Spleen (tissue), 11 donors: ENCODE measurements at regions not wholly inside any gene's neighbourhood (a gene's known extent, or its start where the extent isn't known, plus 50 kb on each side); places are given as distances from the start of the nearest gene placed in this dataset.

Experiments
- DNase-seq: peaks from one replicate; pipeline ENCODE4 v3.0.0-alpha.2; 2020
- H3K27ac ChIP-seq, 8 donors: fragments of 200-600 bp; sonication (generic) in 7 of 8; 1 replicate in 4 of 8; 2 replicates in 4 of 8; pipeline versions ENCODE4 v1.5.0 to v1.8.0; 2016 to 2021; ENCODE audit warnings: inconsistent platforms in 4 of 8, mild to moderate bottlenecking in 4 of 8, moderate library complexity in 1 of 8
- H3K27me3 ChIP-seq, 7 donors: fragments of 200-600 bp; sonication (generic) in 6 of 7; replicated peaks in 1 of 7; 1 replicate in 4 of 7; 2 replicates in 3 of 7; pipeline versions ENCODE4 v1.5.0 to v1.8.0; 2016 to 2021; ENCODE audit warnings: inconsistent platforms in 3 of 7, mild to moderate bottlenecking in 1 of 7
- H3K36me3 ChIP-seq, 6 donors: fragments of 200-600 bp; sonication (generic) in 5 of 6; 1 replicate in 4 of 6; 2 replicates in 2 of 6; pipeline versions ENCODE4 v1.5.0 to v1.8.0; 2016 to 2021; ENCODE audit warnings: inconsistent platforms in 2 of 6
- H3K4me1 ChIP-seq, 6 donors: fragments of 200-600 bp; sonication (generic) in 5 of 6; 1 replicate in 3 of 6; 2 replicates in 3 of 6; pipeline versions ENCODE4 v1.5.0 to v1.8.0; 2016 to 2021; ENCODE audit warnings: inconsistent platforms in 3 of 6
- H3K4me3 ChIP-seq, 8 donors: fragments of 200-600 bp; sonication (generic) in 7 of 8; 1 replicate in 4 of 8; 2 replicates in 4 of 8; pipeline versions ENCODE4 v1.5.0 to v1.8.0; 2016 to 2021; ENCODE audit warnings: inconsistent platforms in 4 of 8, mild to moderate bottlenecking in 4 of 8, moderate library complexity in 2 of 8
- H3K9me3 ChIP-seq, 8 donors: fragments of 200-600 bp; sonication (generic) in 7 of 8; 1 replicate in 4 of 8; 2 replicates in 4 of 8; pipeline versions ENCODE4 v1.5.0 to v1.8.0; 2016 to 2021; ENCODE audit warnings: inconsistent platforms in 4 of 8
- POLR2A ChIP-seq, 3 donors: fragments of 450-650 bp; IDR thresholded peaks; one replicate each; pipeline ENCODE4 v1.5.1; 2017; ENCODE audit warnings: antibody characterized with exemption in 3 of 3, mild to moderate bottlenecking in 1 of 3
- POLR2AphosphoS5 ChIP-seq, 3 donors: sonication (generic); formaldehyde crosslinking; IDR thresholded peaks; one replicate each; pipeline ENCODE4 v1.5.1; 2017; ENCODE audit warnings: antibody characterized with exemption in 3 of 3
- WGBS, 5 donors: extraction: QIAGEN DNeasy Blood & Tissue Kit in 3 of 5; methylation state at CpG; one replicate each; pipeline versions ENCODE4 v1.1.5 to v1.1.7; 2013 to 2018; 5-methylcytosine and 5-hydroxymethylcytosine counted together
- intact Hi-C: fragments of 100-400 bp; cut with DNase I; formaldehyde crosslinking; loops from one replicate; pipeline ENCODE4 v1.15.0; 2023; ENCODE audit warnings: low total_unique reads
- TF ChIP-seq, protein P1 (sequence below), 11 experiments: fragments of 200-600 bp in 7 of 11; fragments of 450-650 bp in 4 of 11; sonication (generic) in 4 of 11; IDR thresholded peaks in 8 of 11; conservative IDR thresholded peaks in 3 of 11; 1 replicate in 7 of 11; 2 replicates in 4 of 11; pipeline versions ENCODE4 v1.4.0 to v1.8.0; 2016 to 2021; ENCODE audit warnings: antibody characterized with exemption in 11 of 11, inconsistent platforms in 4 of 11, mild to moderate bottlenecking in 1 of 11
- donor health status: healthy with polysubstance abuse.
- donor health status: DM: no; HTN: no; CAD: no; lungs with moderate emphysema.
- donor health status: DM: no; HTN: no; CAD: no.
- donor health status: Bipolar disorder and iron deficiency.
- donor health status: healthy.
- donor health status: DM: no; HTN: no; CAD: no.
- donor health status: DM: yes; HTN: yes; CAD: no.

DNA sequence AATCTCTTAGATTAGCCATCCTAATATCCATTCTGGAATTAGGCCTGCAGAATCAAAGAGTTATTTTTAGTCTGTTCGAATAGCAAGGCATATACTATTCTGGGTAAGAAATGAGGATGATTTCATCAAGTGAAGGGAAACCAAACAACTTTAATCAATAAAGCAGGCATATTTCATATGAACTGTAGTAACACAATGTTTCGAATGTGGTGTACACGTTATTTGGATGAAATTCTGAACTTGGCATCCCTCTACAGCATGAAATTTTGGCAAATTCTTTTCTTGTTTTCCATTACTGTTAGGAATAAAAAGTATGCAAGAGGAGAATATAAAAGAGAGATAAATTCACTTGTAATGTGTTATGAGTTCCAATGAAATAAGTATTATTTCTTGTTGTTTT is 1233.3 kb upstream of the SEL1L start:
- Histone ChIP-seq H3K4me3 (no peak overlapping the region), H3K9me3 (peaks cover 0 to 4% (median 0%) of the 10 kb centered on the region in 8 donors), H3K4me1 (no peaks in the 10 kb centered on the region), H3K36me3 (no peaks in the 10 kb centered on the region), H3K27me3 (no peaks in the 10 kb centered on the region), H3K27ac (no peak overlapping the region)
- intact Hi-C loops = no loop called here
- 62 to 81% (median 70%) methylated on average over 3 of the region's 3 CpGs for WGBS, 5 donors
- no peak for DNase-seq
- TF ChIP-seq POLR2A (IDR thresholded peaks at IDR 0.05) = no peak
- TF ChIP-seq, protein P1, sequence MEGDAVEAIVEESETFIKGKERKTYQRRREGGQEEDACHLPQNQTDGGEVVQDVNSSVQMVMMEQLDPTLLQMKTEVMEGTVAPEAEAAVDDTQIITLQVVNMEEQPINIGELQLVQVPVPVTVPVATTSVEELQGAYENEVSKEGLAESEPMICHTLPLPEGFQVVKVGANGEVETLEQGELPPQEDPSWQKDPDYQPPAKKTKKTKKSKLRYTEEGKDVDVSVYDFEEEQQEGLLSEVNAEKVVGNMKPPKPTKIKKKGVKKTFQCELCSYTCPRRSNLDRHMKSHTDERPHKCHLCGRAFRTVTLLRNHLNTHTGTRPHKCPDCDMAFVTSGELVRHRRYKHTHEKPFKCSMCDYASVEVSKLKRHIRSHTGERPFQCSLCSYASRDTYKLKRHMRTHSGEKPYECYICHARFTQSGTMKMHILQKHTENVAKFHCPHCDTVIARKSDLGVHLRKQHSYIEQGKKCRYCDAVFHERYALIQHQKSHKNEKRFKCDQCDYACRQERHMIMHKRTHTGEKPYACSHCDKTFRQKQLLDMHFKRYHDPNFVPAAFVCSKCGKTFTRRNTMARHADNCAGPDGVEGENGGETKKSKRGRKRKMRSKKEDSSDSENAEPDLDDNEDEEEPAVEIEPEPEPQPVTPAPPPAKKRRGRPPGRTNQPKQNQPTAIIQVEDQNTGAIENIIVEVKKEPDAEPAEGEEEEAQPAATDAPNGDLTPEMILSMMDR (IDR thresholded peaks at IDR 0.05 in 8 of 11, conservative IDR thresholded peaks at IDR 0.05 in 3 of 11) = no peak
- TF ChIP-seq POLR2AphosphoS5 (IDR thresholded peaks at IDR 0.05) = no peak

DNA sequence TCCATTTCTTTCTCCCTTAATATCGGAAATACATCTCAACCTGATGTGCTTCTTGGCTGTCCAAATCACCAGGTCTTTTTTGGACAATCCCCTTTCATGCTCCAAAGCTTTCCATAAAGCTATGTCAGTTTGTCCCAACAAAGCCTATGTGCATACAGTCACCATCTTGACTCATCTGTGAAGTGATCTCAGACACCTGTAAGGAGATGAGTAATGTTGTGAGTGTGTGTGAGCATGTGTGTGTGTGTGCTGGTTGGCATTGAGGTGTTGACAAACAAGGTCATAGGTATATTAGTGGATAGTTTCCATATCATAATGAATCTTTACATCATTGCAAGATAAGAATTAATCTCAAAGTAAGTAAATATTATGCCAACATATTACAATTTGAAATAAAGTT is 1243.3 kb upstream of the SEL1L start:
- TF ChIP-seq POLR2A (IDR thresholded peaks at IDR 0.05) (no peak), POLR2AphosphoS5 (IDR thresholded peaks at IDR 0.05) (no peak)
- TF ChIP-seq, protein P1 (IDR thresholded peaks at IDR 0.05 in 8 of 11, conservative IDR thresholded peaks at IDR 0.05 in 3 of 11) = no peak
- H3K27me3 ChIP-seq = no peaks in the 10 kb centered on the region
- no peak overlapping the region for H3K27ac ChIP-seq
- peaks cover 0 to 3% (median 0%) of the 10 kb centered on the region in 8 donors for H3K9me3 ChIP-seq
- H3K36me3 ChIP-seq = no peaks in the 10 kb centered on the region
- intact Hi-C loops = no loop called here
- WGBS, 5 donors = 86 to 100% (median 91%) methylated on average over 1 of the region's 1 CpG
- H3K4me3 ChIP-seq = no peak overlapping the region
- H3K4me1 ChIP-seq = no peaks in the 10 kb centered on the region
- DNase-seq = no peak

DNA sequence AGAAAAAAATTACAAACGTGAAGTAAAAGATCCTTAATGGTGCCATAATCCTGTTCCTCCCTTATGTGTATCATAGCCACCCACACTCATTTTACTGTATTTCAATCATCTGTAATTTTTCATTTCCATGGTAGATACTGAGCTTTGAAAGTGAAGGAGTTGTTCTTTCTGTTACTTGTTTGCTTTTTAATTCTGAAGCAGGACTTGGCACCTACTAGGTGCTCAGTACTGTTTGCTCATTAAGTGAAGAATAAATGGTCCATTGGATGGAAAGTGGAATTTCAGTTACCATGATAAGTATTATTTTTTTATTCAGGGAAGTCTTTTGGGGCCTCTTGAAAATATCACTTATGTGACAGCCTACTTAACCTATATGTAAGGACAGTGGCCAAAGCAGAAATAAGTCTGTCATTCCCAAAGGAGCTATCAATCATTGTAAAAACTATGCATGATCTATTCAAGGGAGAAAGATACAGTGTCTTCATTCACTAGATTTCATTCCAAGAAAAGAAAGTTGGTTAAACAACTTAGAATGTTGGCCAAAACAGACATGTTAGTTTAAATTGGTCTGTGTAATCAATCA is 1244.4 kb upstream of the SEL1L start:
- Histone ChIP-seq H3K36me3 (no peaks in the 10 kb centered on the region), H3K4me3 (no peak overlapping the region), H3K9me3 (peaks cover 0 to 3% (median 0%) of the 10 kb centered on the region in 8 donors), H3K4me1 (no peaks in the 10 kb centered on the region), H3K27me3 (no peaks in the 10 kb centered on the region), H3K27ac (no peak overlapping the region)
- DNase-seq = no peak
- 59 to 78% (median 63%) methylated on average over 1 of the region's 1 CpG for WGBS, 5 donors
- no peak for TF ChIP-seq POLR2A (IDR thresholded peaks at IDR 0.05)
- TF ChIP-seq POLR2AphosphoS5 (IDR thresholded peaks at IDR 0.05) = no peak
- TF ChIP-seq, protein P1 (IDR thresholded peaks at IDR 0.05 in 8 of 11, conservative IDR thresholded peaks at IDR 0.05 in 3 of 11) = no peak
- intact Hi-C loops = no loop called here

DNA sequence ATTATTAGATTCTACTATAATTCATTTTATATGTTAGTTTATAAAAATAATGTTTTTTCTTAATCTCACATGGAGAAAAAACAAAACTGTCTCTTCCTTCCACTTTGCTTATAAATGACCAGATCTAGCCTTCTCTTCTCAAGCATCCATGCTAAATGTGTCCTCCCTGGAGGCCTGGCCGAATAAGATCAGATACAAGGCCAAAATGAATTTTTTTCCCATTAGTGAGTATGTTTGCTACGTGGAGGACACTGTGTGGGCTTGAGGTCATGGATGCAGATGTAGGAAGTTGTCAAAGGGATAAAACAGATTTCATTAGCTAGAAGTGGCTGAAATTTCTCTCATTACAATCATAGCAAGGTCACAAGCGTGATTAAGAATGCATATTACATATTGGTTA is 1244.9 kb upstream of the SEL1L start:
- intact Hi-C loops = no loop called here
- no peaks in the 10 kb centered on the region for H3K27me3 ChIP-seq
- TF ChIP-seq, protein P1 (IDR thresholded peaks at IDR 0.05 in 8 of 11, conservative IDR thresholded peaks at IDR 0.05 in 3 of 11) = no peak
- TF ChIP-seq POLR2A (IDR thresholded peaks at IDR 0.05) (no peak), POLR2AphosphoS5 (IDR thresholded peaks at IDR 0.05) (no peak)

More for the DNA sequence above, 1244.9 kb upstream of the SEL1L start:
- no peak for DNase-seq
- Histone ChIP-seq H3K27ac (no peak overlapping the region), H3K4me1 (no peaks in the 10 kb centered on the region), H3K36me3 (no peaks in the 10 kb centered on the region), H3K9me3 (no peaks in the 10 kb centered on the region), H3K4me3 (no peak overlapping the region)
- 50 to 61% (median 60%) methylated on average over 3 of the region's 3 CpGs for WGBS, 5 donors
